UCSD-AML1 (cell line): ENCODE measurements at regions not wholly inside any gene's neighbourhood (a gene's known extent, or its start where the extent isn't known, plus 50 kb on each side); places are given as distances from the start of the nearest gene placed in this dataset.
"Not testable (repeated sequence)": the region's sequence is repeated elsewhere in the genome, so short reads cannot be mapped to it uniquely, and the experiment has no call there.

Experiments
- DNase-seq: peaks from one replicate; lab custom pipeline; 2025; ENCODE audit not compliant: unreplicated experiment; lab: John Stamatoyannopoulos, UW

DNA sequence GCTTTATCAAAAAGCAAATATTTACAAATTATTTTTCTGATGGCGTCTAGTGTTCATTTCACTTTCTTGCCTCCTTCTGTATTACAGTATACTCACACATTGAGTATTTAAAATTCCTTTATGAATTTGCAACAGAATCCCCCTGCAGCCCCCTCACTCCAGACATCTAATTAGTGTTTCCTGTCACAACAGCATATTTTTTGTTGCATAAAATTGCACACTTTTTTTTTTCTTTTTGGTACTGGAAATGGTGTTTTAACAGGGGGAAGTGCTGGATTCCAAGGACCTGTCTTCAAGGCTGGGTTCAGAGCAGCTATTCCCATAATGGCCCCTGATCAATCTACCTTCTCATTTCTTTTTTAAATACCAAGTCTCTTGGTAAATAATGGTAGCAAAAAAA, 184.3 kb upstream of the HMCN1 start:
- DNase-seq, result no peak

DNA sequence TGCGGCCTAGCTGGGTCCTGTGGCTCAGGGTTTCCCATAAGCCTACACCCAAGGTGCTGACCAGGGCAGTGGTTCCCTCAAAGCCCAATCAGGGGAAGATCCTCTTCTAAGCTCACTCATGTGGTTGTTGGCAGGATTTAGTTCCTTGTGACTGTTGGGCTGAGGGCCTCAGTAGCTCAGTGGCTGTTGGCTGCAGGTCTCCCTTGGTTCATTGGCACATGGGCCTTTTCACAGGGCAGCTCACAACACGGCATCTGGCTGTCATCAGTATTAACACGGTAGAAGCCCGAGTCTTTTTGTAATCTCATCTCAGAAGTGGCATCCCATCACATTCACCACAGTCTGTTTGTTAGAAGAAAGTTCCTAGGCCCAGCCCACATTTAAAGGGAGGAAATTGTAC, 188.2 kb upstream of the HMCN1 start:
- no peak for DNase-seq

DNA sequence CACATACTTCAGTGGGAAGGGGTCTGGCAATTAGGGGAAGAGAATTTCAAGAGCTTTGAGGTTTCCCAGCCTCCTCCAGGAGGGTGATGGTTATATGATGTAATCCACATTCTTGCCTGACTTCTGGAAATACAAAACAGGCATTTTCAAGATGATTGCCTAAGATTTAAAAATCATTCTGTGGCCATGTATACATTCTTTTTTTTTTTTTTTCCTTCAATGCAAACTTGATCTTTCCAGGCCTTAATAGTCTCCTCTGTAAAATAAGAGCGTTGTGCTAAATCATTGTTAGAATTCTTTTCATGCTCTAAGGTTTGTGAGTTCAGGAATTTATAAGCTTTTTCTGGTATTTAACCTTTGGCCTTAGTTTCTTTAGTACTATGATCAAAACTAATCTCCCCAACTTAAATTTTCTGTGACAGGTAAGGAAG, 192.3 kb upstream of the HMCN1 start:
- no peak for DNase-seq

DNA sequence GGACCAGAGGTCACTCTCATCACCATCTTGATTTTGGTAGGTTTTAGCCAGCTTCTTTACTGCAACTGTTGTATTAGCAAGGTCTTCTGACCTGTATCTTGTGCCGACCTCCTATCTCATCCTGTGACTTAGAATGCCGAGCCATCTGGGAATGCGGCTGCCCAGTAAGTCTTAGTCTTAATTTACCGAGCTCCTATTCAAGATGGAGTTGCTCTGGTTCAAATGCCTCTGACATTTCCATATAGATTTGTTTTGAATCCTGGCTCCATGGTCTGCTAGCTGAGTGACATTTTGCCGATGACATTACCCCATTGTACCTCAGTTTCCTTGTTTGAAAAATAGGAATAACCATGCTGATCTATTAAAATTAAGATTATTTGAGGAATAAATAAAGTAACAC, 193.9 kb upstream of the HMCN1 start:
- DNase-seq, result no peak

GRCh38 chr1:185539277-185539943, 194.8 kb upstream of the HMCN1 start:
- DNase-seq, result no peak

GRCh38 chr1:185538309-185538898, 195.8 kb upstream of the HMCN1 start:
- DNase-seq, result not testable (repeated sequence)

- no peak for DNase-seq
Measured at GRCh38 chr1:185537596-185537995, 196.6 kb upstream of the HMCN1 start.

- DNase-seq, result no peak
Measured at GRCh38 chr1:185536165-185536920, 197.8 kb upstream of the HMCN1 start.

GRCh38 chr1:185535621-185536020, 198.6 kb upstream of the HMCN1 start:
- no peak for DNase-seq

- no peak for DNase-seq
Measured at GRCh38 chr1:185534801-185535200, 199.4 kb upstream of the HMCN1 start.

GRCh38 chr1:185533596-185533995, 200.6 kb upstream of the HMCN1 start:
- DNase-seq, result no peak

GRCh38 chr1:185532856-185533255, 201.3 kb upstream of the HMCN1 start:
- no peak for DNase-seq

DNA sequence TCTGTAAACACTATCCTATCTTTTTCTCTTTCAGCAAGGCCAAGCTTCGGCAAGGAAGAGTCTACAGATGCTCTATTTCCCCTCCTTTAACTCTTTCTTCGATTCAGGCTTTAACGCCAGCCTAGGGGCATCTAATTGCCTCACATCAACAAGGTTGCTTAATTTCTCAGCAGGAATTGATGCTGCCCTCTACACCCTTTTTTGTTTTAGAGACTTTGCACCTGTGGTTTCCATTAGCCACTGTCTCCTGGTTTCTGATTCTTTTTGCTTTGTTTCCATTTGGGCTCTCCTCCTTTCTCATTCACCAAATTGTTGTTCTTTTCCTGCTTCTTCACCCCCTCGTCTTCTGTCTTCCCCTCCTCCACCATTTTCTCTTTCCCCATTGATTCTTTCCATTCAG, 202.4 kb upstream of the HMCN1 start:
- no peak for DNase-seq

DNA sequence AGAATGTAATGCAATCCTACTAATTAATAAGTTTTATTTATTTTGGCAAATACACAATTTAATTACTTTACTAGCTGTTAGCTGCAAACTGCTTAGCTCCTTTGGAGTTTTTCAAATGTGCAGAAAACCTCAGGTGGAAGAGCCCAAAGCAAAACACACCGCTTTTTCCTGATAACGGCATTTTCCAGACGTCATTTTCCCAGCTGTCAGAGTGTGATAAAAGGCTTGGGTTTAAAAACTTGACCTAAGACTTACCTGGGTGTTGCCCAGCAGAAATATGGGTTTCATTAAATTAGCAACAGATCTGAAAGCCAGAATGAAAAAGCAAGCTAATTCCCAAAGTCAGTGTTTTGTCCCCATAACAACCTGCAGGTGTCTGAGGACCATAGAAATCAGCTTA, 204.0 kb upstream of the HMCN1 start:
- DNase-seq, result no peak

- DNase-seq, result no peak
Measured at GRCh38 chr1:185529673-185530072, 204.5 kb upstream of the HMCN1 start.

- no peak for DNase-seq
Measured at GRCh38 chr1:185528084-185528676, 206.0 kb upstream of the HMCN1 start.

DNA sequence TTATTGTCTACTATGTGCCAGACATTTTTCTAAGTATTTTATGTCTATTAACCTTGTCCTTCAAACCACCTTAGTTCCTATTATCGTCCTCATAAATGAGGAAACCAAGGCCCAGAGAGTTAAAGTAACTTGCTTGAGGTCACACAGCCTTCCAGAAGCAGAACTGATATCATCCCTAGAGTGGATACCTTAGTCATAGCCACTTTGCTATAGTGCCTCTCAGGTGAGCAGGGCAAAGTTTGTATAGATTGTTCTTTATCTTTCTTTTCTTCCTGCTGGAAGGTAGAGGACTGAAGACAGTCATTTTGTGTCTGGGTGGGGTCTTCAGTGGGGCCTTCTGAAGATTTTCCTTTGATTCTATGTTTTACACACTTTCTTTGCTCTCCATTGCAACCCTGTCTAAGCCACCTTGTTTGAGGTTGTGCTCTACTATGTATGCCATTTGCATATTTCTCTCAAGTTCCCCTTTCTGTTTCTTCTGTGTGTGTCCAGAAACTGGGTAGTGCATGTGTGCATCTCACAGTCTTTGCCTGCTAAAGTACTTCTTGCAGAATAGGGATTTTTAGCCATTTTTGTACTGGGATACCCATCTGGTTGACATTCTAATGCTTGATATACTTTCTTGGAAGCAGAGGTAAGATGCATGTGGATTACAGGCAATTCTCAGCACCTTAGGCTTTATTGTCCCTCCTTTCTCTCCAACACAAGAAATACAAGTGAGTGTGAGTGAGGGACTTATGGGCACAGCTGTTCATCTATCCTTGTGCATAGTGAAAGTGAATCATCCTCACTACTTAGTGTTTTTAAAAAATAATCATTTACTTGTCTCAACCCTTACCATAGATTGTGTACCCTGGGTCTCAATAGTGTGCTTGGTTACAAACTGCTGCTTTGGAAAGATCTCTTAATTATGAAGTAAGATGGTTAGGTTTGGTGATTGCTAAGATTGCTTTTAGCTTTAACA, 207.6 kb upstream of the HMCN1 start:
- DNase-seq, result no peak

GRCh38 chr1:185520188-185520920, 203.3 kb upstream of the IVNS1ABP start:
- DNase-seq, result no peak

DNA sequence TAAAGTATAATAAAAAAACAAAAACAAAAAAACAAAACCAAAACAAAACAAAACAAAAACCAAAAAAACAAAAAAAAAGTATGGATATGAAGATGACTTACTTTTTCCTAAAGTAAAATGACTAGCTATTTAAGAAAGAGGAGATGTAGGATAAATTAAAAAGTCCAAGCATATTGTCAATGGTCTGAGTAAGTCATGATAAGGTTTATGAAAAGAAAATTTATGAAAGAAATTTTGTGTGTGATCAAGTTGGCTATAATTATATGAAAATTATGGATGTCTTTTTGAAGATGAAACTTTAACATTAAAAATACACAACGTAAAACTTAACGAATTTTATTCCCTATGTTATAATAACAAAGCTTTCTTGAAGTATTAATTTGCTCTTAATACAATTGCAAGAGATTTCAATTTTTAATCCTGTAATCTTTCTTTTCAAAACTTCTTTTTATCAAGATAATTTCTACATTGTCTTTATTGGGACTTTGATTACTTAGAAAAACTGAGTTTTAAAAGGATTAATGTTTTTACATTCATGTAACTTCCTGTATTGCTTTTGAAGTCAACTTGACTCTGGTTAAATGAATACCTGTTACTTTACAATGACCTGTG, 200.9 kb upstream of the IVNS1ABP start:
- no peak for DNase-seq

GRCh38 chr1:185517301-185517700, 200.3 kb upstream of the IVNS1ABP start:
- not testable (repeated sequence) for DNase-seq
